ENCODE measurements at regions not wholly inside any gene's neighbourhood (a gene's known extent, or its start where the extent isn't known, plus 50 kb on each side); places are given as distances from the start of the nearest gene placed in this dataset.
A peak's percentile ranks its signal among the peaks of the same experiment; 100 is the strongest.

- H2BK12ac ChIP-seq (ENCODE audit: low read depth, low read length): 0 out of 2 replicates have a peak overlapping the region, but pooled peaks have one; percentile 27
- H3K4ac ChIP-seq (replicated peaks; ENCODE audit: insufficient read length, low read depth, low read length): no peak overlapping the region
- no peak overlapping the region for H2BK120ac ChIP-seq (replicated peaks; ENCODE audit: low read depth, low read length)
- no peak overlapping the region for H2BK20ac ChIP-seq (ENCODE audit: low read length)
- H3K18ac ChIP-seq (ENCODE audit: extremely low read depth, low read length): no peak overlapping the region
- H2BK15ac ChIP-seq (ENCODE audit: low read length): no peak overlapping the region
- H3K4me2 ChIP-seq (ENCODE audit: insufficient read depth in 1 of 2, low read depth in 2 of 2, low read length in 2 of 2): no peak overlapping the region
- H3K79me2 ChIP-seq (ENCODE audit: control insufficient read depth in 1 of 2, insufficient read depth in 2 of 2, low read length in 2 of 2): no peaks in the 10 kb centered on the region
- no peaks in the 10 kb centered on the region for H3K36me3 ChIP-seq (ENCODE audit: control insufficient read depth in 2 of 4, insufficient read depth in 4 of 4, low read length in 3 of 4)
- H3K14ac ChIP-seq (ENCODE audit: insufficient read length): no peak overlapping the region
- H3K9ac ChIP-seq (replicated peaks in 1 of 4; ENCODE audit: extremely low read depth in 1 of 4, low read depth in 3 of 4, low read length in 3 of 4): no peak overlapping the region
- no peak overlapping the region for H4K5ac ChIP-seq (ENCODE audit: insufficient read length, low read depth, low read length)
- no peaks in the 10 kb centered on the region for H3K27me3 ChIP-seq (replicated peaks in 1 of 4; ENCODE audit: control insufficient read depth in 3 of 4, extremely low read depth in 1 of 4, insufficient read depth in 3 of 4, low read length in 3 of 4)
- no peak overlapping the region for H2BK5ac ChIP-seq (ENCODE audit: low read depth, low read length)
- no peaks in the 10 kb centered on the region for H3K9me3 ChIP-seq (ENCODE audit: insufficient read depth in 2 of 2, low read depth in 1 of 2, low read length in 1 of 2)
- no peak overlapping the region for H3K23ac ChIP-seq (ENCODE audit: insufficient read length)
- FAIRE-seq (no peak), DNase-seq (ENCODE audit: low read depth in 1 of 2, low spot score in 2 of 2) (no peak)
- H2AK5ac ChIP-seq (ENCODE audit: low read depth, low read length): no peak overlapping the region
- no peaks in the 10 kb centered on the region for H3K4me1 ChIP-seq (replicated peaks in 1 of 4; ENCODE audit: control insufficient read depth in 3 of 4, insufficient read depth in 4 of 4, low read length in 3 of 4)
- H2AFZ ChIP-seq (ENCODE audit: low read length): 0 out of 2 replicates have a peak overlapping the region, but pooled peaks have one; percentile 3
- H3K79me1 ChIP-seq (ENCODE audit: low read depth, low read length): no peaks in the 10 kb centered on the region
- TF ChIP-seq HDAC2 (IDR thresholded peaks at IDR 0.05; ENCODE audit: borderline replicate concordance in 1 of 2, low read depth in 2 of 2, low read length in 2 of 2) (no peak), CBX8 (IDR thresholded peaks at IDR 0.05; ENCODE audit: borderline replicate concordance, low read depth, low read length) (no peak), NRF1 (IDR thresholded peaks at IDR 0.05; ENCODE audit: low read depth, low read length) (no peak), POLR2A (IDR thresholded peaks at IDR 0.05; ENCODE audit: control extremely low read depth in 1 of 2, low read depth in 2 of 2, low read length in 2 of 2) (no peak), GABPA (IDR thresholded peaks at IDR 0.05; ENCODE audit: borderline replicate concordance, insufficient read depth, low read length) (no peak)
- no peaks in the 10 kb centered on the region for H4K20me1 ChIP-seq (replicated peaks in 1 of 2; ENCODE audit: control insufficient read depth in 1 of 2, insufficient read depth in 2 of 2, low read length in 2 of 2)
- POLR2A ChIA-PET (ENCODE audit: partially characterized antibody): no interaction called here
- 87% methylated on average over 6 of the region's 6 CpGs; no CpG with 5 or more reads in 1 of the 2 experiments for WGBS, 2 experiments (ENCODE audit: extremely low coverage in 1 of 2, insufficient coverage in 1 of 2, insufficient read length in 1 of 2, insufficient replicate concordance in 2 of 2, low coverage in 1 of 2, low lambda C conversion rate in 2 of 2, missing lambda C conversion rate in 1 of 2)
- no peak overlapping the region for H3K4me3 ChIP-seq (ENCODE audit: extremely low read depth in 1 of 4, insufficient read depth in 2 of 4, low read depth in 3 of 4, low read length in 4 of 4)
- H3K27ac ChIP-seq (ENCODE audit: low read depth, low read length): no peak overlapping the region
- H3K56ac ChIP-seq (replicated peaks; ENCODE audit: insufficient read length, low read depth, low read length): no peak overlapping the region
- H3K23me2 ChIP-seq (ENCODE audit: low read depth, low read length): no peaks in the 10 kb centered on the region; the same call in 1 of the 2 replicates
- no peak overlapping the region for H4K8ac ChIP-seq (ENCODE audit: extremely low read depth, insufficient read depth, low read length)
- H4K91ac ChIP-seq (replicated peaks; ENCODE audit: insufficient read length, low read length): no peak overlapping the region
- CTCF ChIA-PET (ENCODE audit: partially characterized antibody): interaction anchor here (0.8 to 1.3 kb wide), 3 partner anchors 8 to 660 kb away, joined by 3 read pairs; no protein-coding TSS in a partner anchor
Measured at GRCh38 chr4:171651071-171651470, 162.1 kb upstream of the GALNTL6 start.
